ENCODE measurements at regions not wholly inside any gene's neighbourhood (a gene's known extent, or its start where the extent isn't known, plus 50 kb on each side); places are given as distances from the start of the nearest gene placed in this dataset.

- CTCF ChIA-PET (ENCODE audit: unreplicated experiment): no interaction called here
- no peaks in the 10 kb centered on the region for H3K9me2 ChIP-seq (ENCODE audit: insufficient read depth, low read length)
- H3K27ac ChIP-seq (ENCODE audit: low read depth, low read length, poor library complexity, severe bottlenecking): no peak overlapping the region
- TF ChIP-seq EZH2phosphoT487 (IDR thresholded peaks at IDR 0.05; ENCODE audit: borderline replicate concordance, low read depth, low read length) (no peak), CTCF (conservative IDR thresholded peaks at IDR 0.05; ENCODE audit: low read length) (no peak)
- BruUV-seq (replicated peaks): no TSS peak
- no peaks in the 10 kb centered on the region for H3K36me3 ChIP-seq (ENCODE audit: insufficient read depth, low read length)
- H4K20me1 ChIP-seq (ENCODE audit: insufficient read depth, low read length): no peaks in the 10 kb centered on the region
- H2AFZ ChIP-seq (ENCODE audit: low read length): no peak overlapping the region
- no peak for DNase-seq (ENCODE audit: low spot score)
- no peak overlapping the region for H3K4me3 ChIP-seq (ENCODE audit: low read depth, low read length, poor library complexity, severe bottlenecking)
- POLR2A ChIA-PET: interaction anchor here (0.7 kb wide), 1 partner anchor 1672 kb away, joined by 4 read pairs; no protein-coding TSS in a partner anchor
- intact Hi-C loops (cut with micrococcal nuclease; ENCODE audit: unreplicated experiment): no loop called here
- no peaks in the 10 kb centered on the region for H3K9me3 ChIP-seq (ENCODE audit: low read length)
- H3K79me2 ChIP-seq (ENCODE audit: insufficient read depth, low read depth, low read length): no peaks in the 10 kb centered on the region
- H3K4me2 ChIP-seq (ENCODE audit: low read length): no peak overlapping the region
- no peaks in the 10 kb centered on the region for H3K4me1 ChIP-seq (ENCODE audit: insufficient read depth, low read length, poor library complexity, severe bottlenecking)
These were observed 207.8 kb upstream of the GATB start for GRCh38 chr4:151968643-151969042.

- no peak overlapping the region for H2AFZ ChIP-seq (ENCODE audit: low read length)
- H4K20me1 ChIP-seq (ENCODE audit: insufficient read depth, low read length): no peaks in the 10 kb centered on the region
- H3K36me3 ChIP-seq (ENCODE audit: insufficient read depth, low read length): no peaks in the 10 kb centered on the region
- CTCF ChIA-PET (ENCODE audit: unreplicated experiment): no interaction called here
- no peak for TF ChIP-seq CTCF (conservative IDR thresholded peaks at IDR 0.05; ENCODE audit: low read length)
- TF ChIP-seq EZH2phosphoT487 (IDR thresholded peaks at IDR 0.05; ENCODE audit: borderline replicate concordance, low read depth, low read length): no peak
- no peaks in the 10 kb centered on the region for H3K9me3 ChIP-seq (ENCODE audit: low read length)
- no peak overlapping the region for H3K4me3 ChIP-seq (ENCODE audit: low read depth, low read length, poor library complexity, severe bottlenecking)
- intact Hi-C loops (cut with micrococcal nuclease; ENCODE audit: unreplicated experiment): no loop called here
- DNase-seq (ENCODE audit: low spot score): no peak
- H3K79me2 ChIP-seq (ENCODE audit: insufficient read depth, low read depth, low read length): no peaks in the 10 kb centered on the region
- no peaks in the 10 kb centered on the region for H3K4me1 ChIP-seq (ENCODE audit: insufficient read depth, low read length, poor library complexity, severe bottlenecking)
- no peak overlapping the region for H3K27ac ChIP-seq (ENCODE audit: low read depth, low read length, poor library complexity, severe bottlenecking)
- no TSS peak for BruUV-seq (replicated peaks)
- POLR2A ChIA-PET: no interaction called here
- no peak overlapping the region for H3K4me2 ChIP-seq (ENCODE audit: low read length)
- H3K9me2 ChIP-seq (ENCODE audit: insufficient read depth, low read length): no peaks in the 10 kb centered on the region
These were observed 206.3 kb upstream of the GATB start for GRCh38 chr4:151967074-151967473.

GRCh38 chr4:151962138-151962823 lies 201.5 kb upstream of the GATB start:
- intact Hi-C loops (cut with micrococcal nuclease; ENCODE audit: unreplicated experiment): no loop called here
- Histone ChIP-seq H3K27ac (ENCODE audit: low read depth, low read length, poor library complexity, severe bottlenecking) (no peak overlapping the region), H3K4me1 (ENCODE audit: insufficient read depth, low read length, poor library complexity, severe bottlenecking) (no peaks in the 10 kb centered on the region), H3K4me3 (ENCODE audit: low read depth, low read length, poor library complexity, severe bottlenecking) (no peak overlapping the region), H3K9me3 (ENCODE audit: low read length) (no peaks in the 10 kb centered on the region), H3K9me2 (ENCODE audit: insufficient read depth, low read length) (no peaks in the 10 kb centered on the region), H2AFZ (ENCODE audit: low read length) (no peak overlapping the region), H4K20me1 (ENCODE audit: insufficient read depth, low read length) (no peaks in the 10 kb centered on the region), H3K4me2 (ENCODE audit: low read length) (no peak overlapping the region), H3K36me3 (ENCODE audit: insufficient read depth, low read length) (no peaks in the 10 kb centered on the region), H3K79me2 (ENCODE audit: insufficient read depth, low read depth, low read length) (no peaks in the 10 kb centered on the region)
- TF ChIP-seq CTCF (conservative IDR thresholded peaks at IDR 0.05; ENCODE audit: low read length) (no peak), EZH2phosphoT487 (IDR thresholded peaks at IDR 0.05; ENCODE audit: borderline replicate concordance, low read depth, low read length) (no peak)
- no TSS peak for BruUV-seq (replicated peaks)
- POLR2A ChIA-PET: no interaction called here
- no peak for DNase-seq (ENCODE audit: low spot score)
- CTCF ChIA-PET (ENCODE audit: unreplicated experiment): no interaction called here

All from OCI-LY7 (cell line).